Gastroesophageal sphincter (tissue), 3 donors: ENCODE measurements at regions not wholly inside any gene's neighbourhood (a gene's known extent, or its start where the extent isn't known, plus 50 kb on each side); places are given as distances from the start of the nearest gene placed in this dataset.

ENCODE experiments used
- CTCF ChIP-seq, 4 experiments: fragments of 200-600 bp in 2 of 4; fragments of 450-650 bp in 2 of 4; sonication (generic) in 1 of 4; IDR thresholded peaks; one replicate each; pipeline ENCODE4 v1.5.1; 2017 to 2019; ENCODE audit warnings: antibody characterized with exemption in 4 of 4, mild to moderate bottlenecking in 2 of 4, moderate library complexity in 2 of 4
- POLR2A ChIP-seq, 2 donors: fragments of 450-650 bp; IDR thresholded peaks; one replicate each; pipeline ENCODE4 v1.6.1; 2017; ENCODE audit warnings: antibody characterized with exemption in 2 of 2, mild to moderate bottlenecking in 2 of 2, moderate library complexity in 1 of 2
- POLR2AphosphoS5 ChIP-seq: sonication (generic); formaldehyde crosslinking; IDR thresholded peaks from one replicate; pipeline ENCODE4 v1.6.1; 2017; ENCODE audit warnings: antibody characterized with exemption

DNA sequence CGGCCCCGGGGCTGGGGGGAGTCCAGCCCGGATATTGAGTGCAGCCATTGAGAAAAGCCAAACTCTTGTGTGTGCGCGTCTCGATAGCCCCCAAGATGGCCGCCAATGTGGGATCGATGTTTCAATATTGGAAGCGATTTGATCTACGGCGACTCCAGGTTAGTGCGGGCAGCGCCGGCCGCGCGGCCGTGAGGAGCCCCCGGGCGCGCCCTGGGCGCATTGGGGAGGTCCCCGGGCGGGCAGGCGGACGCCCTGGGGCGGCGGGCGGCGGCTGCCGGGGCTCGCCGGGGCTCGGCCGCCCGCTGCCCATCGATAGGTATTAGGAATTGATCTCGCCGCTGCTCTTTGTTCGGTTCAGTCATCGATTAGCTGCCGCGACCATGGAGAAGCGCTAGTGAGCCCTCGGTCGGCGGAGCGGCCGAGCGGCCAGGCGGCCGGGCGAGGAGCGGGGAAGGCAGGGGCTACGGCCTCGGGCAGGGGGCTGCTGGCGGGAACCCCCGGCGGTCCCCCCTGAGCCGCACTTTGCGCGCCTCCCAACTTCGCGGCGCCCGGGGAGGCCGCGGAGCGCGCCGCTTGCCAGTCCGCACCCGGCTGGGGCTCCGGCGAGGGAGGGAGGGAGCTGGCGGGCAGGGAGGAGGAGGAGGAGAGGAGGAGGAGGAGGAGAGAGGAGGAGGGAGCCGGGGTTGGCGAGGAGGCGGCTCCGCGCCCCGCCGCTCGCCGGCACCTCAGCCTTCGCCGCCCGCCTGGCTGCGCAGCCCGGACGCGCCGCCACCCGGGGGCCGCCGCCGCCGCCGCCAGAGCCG is 113.9 kb upstream of the MYL2 start, which contains the start of gene CUX2:
- TF ChIP-seq POLR2AphosphoS5 (no peak), CTCF (IDR thresholded peaks at IDR 0.05) (no peak), POLR2A (IDR thresholded peaks at IDR 0.05) (no peak)
